Muscle of leg (tissue), 3 donors: ENCODE measurements at regions not wholly inside any gene's neighbourhood (a gene's known extent, or its start where the extent isn't known, plus 50 kb on each side); places are given as distances from the start of the nearest gene placed in this dataset.
"Not testable (repeated sequence)": the region's sequence is repeated elsewhere in the genome, so short reads cannot be mapped to it uniquely, and the experiment has no call there.

Experiments
- DNase-seq: peaks from one replicate; pipeline ENCODE4 v3.0.0; 2013
- H3K27ac ChIP-seq: one replicate; pipeline ENCODE4 v1.5.1; 2013; ENCODE audit warnings: mild to moderate bottlenecking, low read length, control low read depth
- H3K27me3 ChIP-seq: one replicate; pipeline ENCODE4 v1.6.1; 2013; ENCODE audit warnings: low read length; ENCODE audit not compliant: control insufficient read depth, insufficient read depth
- H3K36me3 ChIP-seq: one replicate; pipeline ENCODE4 v1.6.1; 2013; ENCODE audit warnings: low read length; ENCODE audit not compliant: control insufficient read depth, insufficient read depth
- H3K4me1 ChIP-seq: one replicate; pipeline ENCODE4 v1.6.1; 2013; ENCODE audit warnings: low read length; ENCODE audit not compliant: control insufficient read depth, insufficient read depth
- H3K4me3 ChIP-seq: one replicate; pipeline ENCODE4 v1.5.1; 2013; ENCODE audit warnings: low read length, control low read depth
- H3K9me3 ChIP-seq: replicated peaks from 2 replicates; pipeline ENCODE4 v1.6.1; 2013; ENCODE audit warnings: low read depth, low read length; ENCODE audit not compliant: control insufficient read depth
- WGBS: methylation state at CpG from one replicate; pipeline ENCODE4 v1.1.5; 2013; ENCODE audit warnings: missing lambda C conversion rate; ENCODE audit not compliant: insufficient coverage; 5-methylcytosine and 5-hydroxymethylcytosine counted together

GRCh38 chr1:114253900-114254299, 100.2 kb upstream of the SYT6 start:
- DNase-seq, result no peak
- Histone ChIP-seq H3K4me3 (no peak overlapping the region), H3K27me3 (no peaks in the 10 kb centered on the region), H3K27ac (no peak overlapping the region), H3K36me3 (no peaks in the 10 kb centered on the region), H3K4me1 (no peaks in the 10 kb centered on the region), H3K9me3 (peaks cover 9% of the 10 kb centered on the region)
- WGBS, result no CpG with 5 or more reads among the region's 1 CpG

- peaks cover 9% of the 10 kb centered on the region for H3K9me3 ChIP-seq
- H3K36me3 ChIP-seq, result no peaks in the 10 kb centered on the region
- no CpG with 5 or more reads among the region's 4 CpGs for WGBS
- no peaks in the 10 kb centered on the region for H3K27me3 ChIP-seq
- no peak for DNase-seq
- no peak overlapping the region for H3K4me3 ChIP-seq
- no peaks in the 10 kb centered on the region for H3K4me1 ChIP-seq
- H3K27ac ChIP-seq, result no peak overlapping the region
Measured at GRCh38 chr1:114251573-114251939, 97.9 kb upstream of the SYT6 start.

GRCh38 chr1:114250683-114251572, 97.3 kb upstream of the SYT6 start:
- H3K9me3 ChIP-seq, result peaks cover 9% of the 10 kb centered on the region
- H3K27ac ChIP-seq, result no peak overlapping the region
- WGBS, result 75% methylated on average over 12 of the region's 12 CpGs
- DNase-seq, result no peak
- no peaks in the 10 kb centered on the region for H3K27me3 ChIP-seq
- no peak overlapping the region for H3K4me3 ChIP-seq
- no peaks in the 10 kb centered on the region for H3K36me3 ChIP-seq
- H3K4me1 ChIP-seq, result no peaks in the 10 kb centered on the region

- no peaks in the 10 kb centered on the region for H3K27me3 ChIP-seq
- no peak for DNase-seq
- H3K4me3 ChIP-seq, result no peak overlapping the region
- H3K36me3 ChIP-seq, result no peaks in the 10 kb centered on the region
- H3K9me3 ChIP-seq, result peaks cover 6% of the 10 kb centered on the region
- H3K4me1 ChIP-seq, result no peaks in the 10 kb centered on the region
- H3K27ac ChIP-seq, result no peak overlapping the region
- 92% methylated on average over 6 of the region's 10 CpGs for WGBS
Measured at GRCh38 chr1:114249691-114250090, 96.0 kb upstream of the SYT6 start.

GRCh38 chr1:114248162-114248561, 94.5 kb upstream of the SYT6 start:
- WGBS, result no CpG with 5 or more reads among the region's 3 CpGs
- no peaks in the 10 kb centered on the region for H3K27me3 ChIP-seq
- H3K36me3 ChIP-seq, result no peaks in the 10 kb centered on the region
- no peaks in the 10 kb centered on the region for H3K4me1 ChIP-seq
- H3K4me3 ChIP-seq, result no peak overlapping the region
- no peak for DNase-seq
- no peak overlapping the region for H3K27ac ChIP-seq
- no peaks in the 10 kb centered on the region for H3K9me3 ChIP-seq

GRCh38 chr1:114242531-114243210, 89.0 kb upstream of the SYT6 start:
- not testable (repeated sequence) for H3K4me1 ChIP-seq

GRCh38 chr1:114238053-114238452, 84.4 kb upstream of the SYT6 start:
- H3K27me3 ChIP-seq, result no peaks in the 10 kb centered on the region
- H3K36me3 ChIP-seq, result no peaks in the 10 kb centered on the region
- DNase-seq, result no peak
- H3K4me1 ChIP-seq, result no peaks in the 10 kb centered on the region
- H3K4me3 ChIP-seq, result no peak overlapping the region
- no peaks in the 10 kb centered on the region for H3K9me3 ChIP-seq
- WGBS, result 80% methylated on average over 1 of the region's 5 CpGs
- no peak overlapping the region for H3K27ac ChIP-seq

More at GRCh38 chr1:114242531-114243210, 89.0 kb upstream of the SYT6 start:
- 92% methylated on average over 39 of the region's 43 CpGs for WGBS
- H3K9me3 ChIP-seq, DNase-seq, H3K27ac ChIP-seq, H3K4me3 ChIP-seq, H3K36me3 ChIP-seq, H3K27me3 ChIP-seq: not testable (repeated sequence)

- Histone ChIP-seq H3K36me3 (no peaks in the 10 kb centered on the region), H3K4me1 (no peaks in the 10 kb centered on the region), H3K27ac (no peak overlapping the region), H3K4me3 (no peak overlapping the region), H3K27me3 (no peaks in the 10 kb centered on the region), H3K9me3 (no peaks in the 10 kb centered on the region)
- WGBS, result no CpG with 5 or more reads among the region's 7 CpGs
- DNase-seq, result no peak
Measured at GRCh38 chr1:114236517-114236916, 82.8 kb upstream of the SYT6 start.

- no peaks in the 10 kb centered on the region for H3K9me3 ChIP-seq
- no peaks in the 10 kb centered on the region for H3K4me1 ChIP-seq
- WGBS, result 17% methylated on average over 1 of the region's 4 CpGs
- no peaks in the 10 kb centered on the region for H3K27me3 ChIP-seq
- DNase-seq, result no peak
- no peak overlapping the region for H3K4me3 ChIP-seq
- H3K36me3 ChIP-seq, result no peaks in the 10 kb centered on the region
- no peak overlapping the region for H3K27ac ChIP-seq
Measured at GRCh38 chr1:114235960-114236359, 82.3 kb upstream of the SYT6 start.

- H3K27me3 ChIP-seq, result no peaks in the 10 kb centered on the region
- DNase-seq, result no peak
- no peaks in the 10 kb centered on the region for H3K36me3 ChIP-seq
- no peaks in the 10 kb centered on the region for H3K4me1 ChIP-seq
- WGBS, result 50% methylated on average over 1 of the region's 3 CpGs
- no peak overlapping the region for H3K27ac ChIP-seq
- H3K4me3 ChIP-seq, result no peak overlapping the region
- H3K9me3 ChIP-seq, result no peaks in the 10 kb centered on the region
Measured at GRCh38 chr1:114235281-114235680, 81.6 kb upstream of the SYT6 start.
